ENCODE measurements at regions not wholly inside any gene's neighbourhood (a gene's known extent, or its start where the extent isn't known, plus 50 kb on each side); places are given as distances from the start of the nearest gene placed in this dataset.

- 28% methylated on average over 7 of the region's 9 CpGs for WGBS (ENCODE audit: insufficient coverage, insufficient replicate concordance, low lambda C conversion rate, missing lambda C conversion rate)
- BruUV-seq (replicated peaks) = no TSS peak
- no peaks in the 10 kb centered on the region for H3K4me1 ChIP-seq (ENCODE audit: control insufficient read depth, insufficient read depth, low read length)
- no peak for DNase-seq (ENCODE audit: low read depth, low spot score)
- no peak for FAIRE-seq
- no peaks in the 10 kb centered on the region for H3K36me3 ChIP-seq (ENCODE audit: control insufficient read depth in 2 of 2, insufficient read depth in 2 of 2, low read length in 1 of 2)
- in situ Hi-C loops (cut with MboI) = no loop called here
- H3K9ac ChIP-seq (ENCODE audit: control insufficient read depth, insufficient read depth, low read length) = no peak overlapping the region
- intact Hi-C loops (cut with micrococcal nuclease; ENCODE audit: unreplicated experiment) = no loop called here
- H3K27ac ChIP-seq (ENCODE audit: control insufficient read depth, insufficient read depth) = no peak overlapping the region
- no peak overlapping the region for H3K4me3 ChIP-seq
- no peak overlapping the region for H2AFZ ChIP-seq (ENCODE audit: control insufficient read depth, low read depth, low read length)
- no peaks in the 10 kb centered on the region for H4K20me1 ChIP-seq (ENCODE audit: control insufficient read depth, insufficient read depth)
- no peaks in the 10 kb centered on the region for H3K9me3 ChIP-seq (replicated peaks; ENCODE audit: control insufficient read depth, insufficient read depth, low read length)
- no peaks in the 10 kb centered on the region for H3K27me3 ChIP-seq (replicated peaks in 1 of 2; ENCODE audit: control insufficient read depth in 2 of 2, insufficient read depth in 2 of 2, low read length in 1 of 2)
- no peak overlapping the region for H3K4me2 ChIP-seq (ENCODE audit: control insufficient read depth, insufficient read depth)
- ChIA-PET CTCF (no interaction called here), POLR2A (no interaction called here), RAD21 (ENCODE audit: unreplicated experiment) (no interaction called here), SMC1A (ENCODE audit: uncharacterized antibody, unreplicated experiment) (no interaction called here)
- no peaks in the 10 kb centered on the region for H3K79me2 ChIP-seq (ENCODE audit: control insufficient read depth, insufficient read depth, low read length)
- no peak for ATAC-seq
- no peak for TF ChIP-seq ZNF274 (IDR thresholded peaks at IDR 0.05; ENCODE audit: insufficient read depth, insufficient read length)
- TF ChIP-seq NKRF (conservative IDR thresholded peaks at IDR 0.05) = no peak
- TF ChIP-seq ESRRA (IDR thresholded peaks at IDR 0.05; ENCODE audit: low read length) = no peak
- no peak for TF ChIP-seq PRDM15 (CRISPR knock-in tag; IDR thresholded peaks at IDR 0.05)
- TF ChIP-seq NFYB (IDR thresholded peaks at IDR 0.05; ENCODE audit: insufficient read depth, low read depth, low read length) = no peak
- TF ChIP-seq MYC (IDR thresholded peaks at IDR 0.05; ENCODE audit: insufficient read depth, insufficient read length, insufficient replicate concordance, low read length, severe bottlenecking) = no peak
- no peak for TF ChIP-seq ZBTB4 (CRISPR knock-in tag; IDR thresholded peaks at IDR 0.05)
- TF ChIP-seq RELA (IDR thresholded peaks at IDR 0.05; ENCODE audit: borderline replicate concordance, partially characterized antibody) = no peak
- TF ChIP-seq CEBPB (IDR thresholded peaks at IDR 0.05; ENCODE audit: borderline replicate concordance in 1 of 2, low read depth in 2 of 2, low read length in 2 of 2) = no peak
- TF ChIP-seq ZZZ3 (IDR thresholded peaks at IDR 0.05; ENCODE audit: control insufficient read depth, insufficient read length, low read depth) = no peak
- no peak for TF ChIP-seq REST (IDR thresholded peaks at IDR 0.05; ENCODE audit: low read depth, low read length)
These were observed 733.7 kb downstream of the GRIK2 start for GRCh38 chr6:102127253-102127652.
